Nephron progenitor cell (in vitro differentiated cells): ENCODE measurements at regions not wholly inside any gene's neighbourhood (a gene's known extent, or its start where the extent isn't known, plus 50 kb on each side); places are given as distances from the start of the nearest gene placed in this dataset.
A peak's percentile ranks its signal among the peaks of the same experiment; 100 is the strongest.

Experiments
- DNase-seq: peaks from one replicate; pipeline ENCODE4 v3.0.0; 2021
- H3K27ac Mint-ChIP-seq: 2 replicates; pipeline ENCODE4 v1.8.0; 2021; ENCODE audit warnings: mild to moderate bottlenecking, moderate library complexity, mixed read lengths
- H3K27me3 Mint-ChIP-seq: 2 replicates; pipeline ENCODE4 v1.8.0; 2021; ENCODE audit warnings: mild to moderate bottlenecking, low read depth, mixed read lengths; ENCODE audit not compliant: poor library complexity
- H3K36me3 Mint-ChIP-seq: 2 replicates; pipeline ENCODE4 v1.8.0; 2021; ENCODE audit warnings: low read depth, mixed read lengths
- H3K4me1 Mint-ChIP-seq: 2 replicates; pipeline ENCODE4 v1.8.0; 2021; ENCODE audit warnings: mixed read lengths
- H3K4me3 Mint-ChIP-seq: 2 replicates; pipeline ENCODE4 v1.8.0; 2021; ENCODE audit warnings: mild to moderate bottlenecking, moderate library complexity, mixed read lengths
- H3K9me3 Mint-ChIP-seq: 2 replicates; pipeline ENCODE4 v1.8.0; 2021; ENCODE audit warnings: mild to moderate bottlenecking, moderate library complexity, mixed read lengths
- TF ChIP-seq, protein P1 (sequence below): fragments of 200-600 bp; sonication (generic); IDR thresholded peaks from 2 replicates; pipeline ENCODE4 v1.5.0; 2021; ENCODE audit warnings: antibody characterized with exemption

- H3K4me1 Mint-ChIP-seq, result peaks cover 46% of the 10 kb centered on the region
- peaks cover 15% of the 10 kb centered on the region for H3K27me3 Mint-ChIP-seq
- H3K9me3 Mint-ChIP-seq, result peaks cover 10% of the 10 kb centered on the region
- H3K27ac Mint-ChIP-seq, result no peak overlapping the region
- H3K36me3 Mint-ChIP-seq, result no peaks in the 10 kb centered on the region
- DNase-seq, result no peak
- H3K4me3 Mint-ChIP-seq, result no peak overlapping the region
- TF ChIP-seq, protein P1, sequence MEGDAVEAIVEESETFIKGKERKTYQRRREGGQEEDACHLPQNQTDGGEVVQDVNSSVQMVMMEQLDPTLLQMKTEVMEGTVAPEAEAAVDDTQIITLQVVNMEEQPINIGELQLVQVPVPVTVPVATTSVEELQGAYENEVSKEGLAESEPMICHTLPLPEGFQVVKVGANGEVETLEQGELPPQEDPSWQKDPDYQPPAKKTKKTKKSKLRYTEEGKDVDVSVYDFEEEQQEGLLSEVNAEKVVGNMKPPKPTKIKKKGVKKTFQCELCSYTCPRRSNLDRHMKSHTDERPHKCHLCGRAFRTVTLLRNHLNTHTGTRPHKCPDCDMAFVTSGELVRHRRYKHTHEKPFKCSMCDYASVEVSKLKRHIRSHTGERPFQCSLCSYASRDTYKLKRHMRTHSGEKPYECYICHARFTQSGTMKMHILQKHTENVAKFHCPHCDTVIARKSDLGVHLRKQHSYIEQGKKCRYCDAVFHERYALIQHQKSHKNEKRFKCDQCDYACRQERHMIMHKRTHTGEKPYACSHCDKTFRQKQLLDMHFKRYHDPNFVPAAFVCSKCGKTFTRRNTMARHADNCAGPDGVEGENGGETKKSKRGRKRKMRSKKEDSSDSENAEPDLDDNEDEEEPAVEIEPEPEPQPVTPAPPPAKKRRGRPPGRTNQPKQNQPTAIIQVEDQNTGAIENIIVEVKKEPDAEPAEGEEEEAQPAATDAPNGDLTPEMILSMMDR, result no peak
Measured at GRCh38 chr10:11396311-11396955, 215.0 kb downstream of the USP6NL start.

GRCh38 chr10:11395581-11396310, 215.7 kb downstream of the USP6NL start:
- TF ChIP-seq, protein P1, result no peak
- Mint-ChIP-seq H3K4me3 (no peak overlapping the region), H3K9me3 (peaks cover 10% of the 10 kb centered on the region), H3K36me3 (no peaks in the 10 kb centered on the region), H3K27me3 (peaks cover 15% of the 10 kb centered on the region), H3K4me1 (peaks cover 39% of the 10 kb centered on the region), H3K27ac (peak overlapping the region; percentile 26)
- DNase-seq, result no peak

- Mint-ChIP-seq H3K27me3 (peaks cover 14% of the 10 kb centered on the region), H3K27ac (peak overlapping the region; percentile 81)
- TF ChIP-seq, protein P1, result no peak
Measured at GRCh38 chr10:11395161-11395560, 216.3 kb downstream of the USP6NL start.

DNA sequence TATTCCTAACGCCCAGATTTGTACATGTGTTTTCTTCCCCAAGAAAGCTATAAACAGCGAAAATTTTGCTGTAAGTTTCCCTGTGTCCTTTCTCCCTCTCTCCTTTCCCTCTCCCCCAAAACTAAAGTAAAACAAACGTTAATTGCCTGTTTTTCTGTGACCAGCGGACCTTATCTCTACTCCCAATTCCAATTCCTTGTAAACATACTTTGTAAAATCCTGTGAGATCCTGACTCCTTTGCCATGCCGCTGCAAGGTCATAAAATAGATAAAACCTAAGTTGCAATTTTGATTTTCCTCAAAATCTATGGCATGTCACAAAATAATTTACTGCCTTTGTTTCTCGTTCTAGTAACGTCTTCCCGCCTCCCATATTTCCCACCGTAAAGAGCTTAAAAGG, 217.6 kb downstream of the USP6NL start:
- no peaks in the 10 kb centered on the region for H3K36me3 Mint-ChIP-seq
- peaks cover 53% of the 10 kb centered on the region for H3K4me1 Mint-ChIP-seq
- H3K9me3 Mint-ChIP-seq, result peaks cover 10% of the 10 kb centered on the region
- no peak for DNase-seq
- H3K27me3 Mint-ChIP-seq, result peaks cover 14% of the 10 kb centered on the region
- TF ChIP-seq, protein P1, result no peak
- peak overlapping the region; percentile 81 for H3K27ac Mint-ChIP-seq
- H3K4me3 Mint-ChIP-seq, result no peak overlapping the region

More at GRCh38 chr10:11395161-11395560, 216.3 kb downstream of the USP6NL start:
- Mint-ChIP-seq H3K36me3 (no peaks in the 10 kb centered on the region), H3K4me1 (peaks cover 42% of the 10 kb centered on the region), H3K9me3 (peaks cover 10% of the 10 kb centered on the region), H3K4me3 (no peak overlapping the region)
- DNase-seq, result no peak

GRCh38 chr10:11392776-11393175, 218.7 kb downstream of the USP6NL start:
- Mint-ChIP-seq H3K27me3 (peaks cover 17% of the 10 kb centered on the region), H3K36me3 (no peaks in the 10 kb centered on the region), H3K4me1 (peaks cover 57% of the 10 kb centered on the region), H3K9me3 (peaks cover 10% of the 10 kb centered on the region), H3K4me3 (no peak overlapping the region), H3K27ac (peak overlapping the region; percentile 91)
- TF ChIP-seq, protein P1, result no peak
- DNase-seq, result no peak
